ENCODE measurements at regions not wholly inside any gene's neighbourhood (a gene's known extent, or its start where the extent isn't known, plus 50 kb on each side); places are given as distances from the start of the nearest gene placed in this dataset.

GRCh38 chr2:120599072-120599471 lies 136.6 kb upstream of the GLI2 start:
- H3K9me3 ChIP-seq = no peaks in the 10 kb centered on the region

GRCh38 chr2:120599656-120600055 lies 136.0 kb upstream of the GLI2 start:
- no peaks in the 10 kb centered on the region for H3K9me3 ChIP-seq
- peak; percentile 15 for DNase-seq
- intact Hi-C loops (cut with DNase I) = no loop called here

More at GRCh38 chr2:120599072-120599471, 136.6 kb upstream of the GLI2 start:
- intact Hi-C loops (cut with DNase I) = no loop called here
- peaks cover 16% of the 10 kb centered on the region for H3K4me1 ChIP-seq
- H3K27ac ChIP-seq = no peak overlapping the region
- no peaks in the 10 kb centered on the region for H3K27me3 ChIP-seq (ENCODE audit: low read depth)
- peak; percentile 73 to 77 for ATAC-seq
- no peak for TF ChIP-seq CTCF (IDR thresholded peaks at IDR 0.05)
- no peak overlapping the region for H3K4me3 ChIP-seq
- DNase-seq = peak; percentile 64
- no peaks in the 10 kb centered on the region for H3K36me3 ChIP-seq

GRCh38 chr2:120600335-120600734 lies 135.3 kb upstream of the GLI2 start:
- H3K4me3 ChIP-seq = no peak overlapping the region
- H3K27me3 ChIP-seq (ENCODE audit: low read depth) = no peaks in the 10 kb centered on the region
- ATAC-seq (no peak), DNase-seq (peak; percentile 10)
- no peak overlapping the region for H3K27ac ChIP-seq
- H3K4me1 ChIP-seq = peaks cover 13% of the 10 kb centered on the region
- no peak for TF ChIP-seq CTCF (IDR thresholded peaks at IDR 0.05)
- no peaks in the 10 kb centered on the region for H3K36me3 ChIP-seq
- intact Hi-C loops (cut with DNase I) = no loop called here
- H3K9me3 ChIP-seq = no peaks in the 10 kb centered on the region

More at GRCh38 chr2:120599656-120600055, 136.0 kb upstream of the GLI2 start:
- no peak for TF ChIP-seq CTCF (IDR thresholded peaks at IDR 0.05)
- no peaks in the 10 kb centered on the region for H3K27me3 ChIP-seq (ENCODE audit: low read depth)
- no peaks in the 10 kb centered on the region for H3K36me3 ChIP-seq
- H3K4me1 ChIP-seq = peaks cover 16% of the 10 kb centered on the region
- H3K4me3 ChIP-seq = no peak overlapping the region
- no peak overlapping the region for H3K27ac ChIP-seq
- ATAC-seq = no peak

- H3K9me3 ChIP-seq = no peaks in the 10 kb centered on the region
- H3K4me3 ChIP-seq = no peak overlapping the region
- H3K36me3 ChIP-seq = no peaks in the 10 kb centered on the region
- DNase-seq = peak; percentile 10
- no peaks in the 10 kb centered on the region for H3K27me3 ChIP-seq (ENCODE audit: low read depth)
- ATAC-seq = no peak
- TF ChIP-seq CTCF (IDR thresholded peaks at IDR 0.05) = no peak
- peaks cover 9% of the 10 kb centered on the region for H3K4me1 ChIP-seq
- intact Hi-C loops (cut with DNase I) = no loop called here
- H3K27ac ChIP-seq = no peak overlapping the region
Measured at GRCh38 chr2:120600786-120601185, 134.9 kb upstream of the GLI2 start.

GRCh38 chr2:120601566-120601965 lies 134.1 kb upstream of the GLI2 start:
- peak; percentile 18 for DNase-seq
- Histone ChIP-seq H3K4me1 (peaks cover under 1% of the 10 kb centered on the region), H3K36me3 (no peaks in the 10 kb centered on the region), H3K27me3 (ENCODE audit: low read depth) (no peaks in the 10 kb centered on the region), H3K9me3 (no peaks in the 10 kb centered on the region), H3K4me3 (no peak overlapping the region), H3K27ac (no peak overlapping the region)
- intact Hi-C loops (cut with DNase I) = no loop called here
- no peak for ATAC-seq
- TF ChIP-seq CTCF (IDR thresholded peaks at IDR 0.05) = no peak

GRCh38 chr2:120602251-120602650 lies 133.4 kb upstream of the GLI2 start:
- DNase-seq (no peak), ATAC-seq (no peak)
- TF ChIP-seq CTCF (IDR thresholded peaks at IDR 0.05) = no peak
- no peaks in the 10 kb centered on the region for H3K4me1 ChIP-seq
- H3K27me3 ChIP-seq (ENCODE audit: low read depth) = no peaks in the 10 kb centered on the region
- no peak overlapping the region for H3K4me3 ChIP-seq
- H3K9me3 ChIP-seq = no peaks in the 10 kb centered on the region
- intact Hi-C loops (cut with DNase I) = no loop called here
- H3K27ac ChIP-seq = no peak overlapping the region
- no peaks in the 10 kb centered on the region for H3K36me3 ChIP-seq
